HEK293 (cell line): ENCODE measurements at regions not wholly inside any gene's neighbourhood (a gene's known extent, or its start where the extent isn't known, plus 50 kb on each side); places are given as distances from the start of the nearest gene placed in this dataset.

Experiments
- CTCF ChIA-PET: fragments of 350-600 bp; formaldehyde crosslinking; extraction: SDS; loops from one replicate; lab custom pipeline; 2021; ENCODE audit warnings: antibody characterized with exemption; lab: Yijun Ruan, JAX
- POLR2A ChIA-PET: fragments of 300-600 bp; formaldehyde crosslinking; extraction: SDS; loops from one replicate; lab custom pipeline; 2020; ENCODE audit warnings: antibody characterized with exemption, inconsistent platforms; lab: Yijun Ruan, JAX
- H3K27ac ChIP-seq: fragments of 200-500 bp; sonication (Bioruptor generic); 2 replicates; pipeline ENCODE4 v1.5.1; 2014; ENCODE audit warnings: low read depth, low read length, control low read depth, inconsistent platforms; ENCODE audit errors: extremely low read depth
- H3K36me3 ChIP-seq, 2 experiments: fragments of 200-500 bp in 1 of 2; sonication (Bioruptor generic) in 1 of 2; 1 replicate in 1 of 2; 2 replicates in 1 of 2; pipeline ENCODE4 v1.5.1; 2014 to 2017; ENCODE audit warnings: inconsistent platforms in 2 of 2, low read length in 2 of 2; ENCODE audit not compliant: control insufficient read depth in 2 of 2, insufficient read depth in 1 of 2
- H3K4me1 ChIP-seq: fragments of 200-500 bp; sonication (Bioruptor generic); 2 replicates; pipeline ENCODE4 v1.5.1; 2014; ENCODE audit warnings: mild to moderate bottlenecking, low read length, inconsistent platforms; ENCODE audit not compliant: control insufficient read depth, insufficient read depth
- H3K4me3 ChIP-seq: 2 replicates; pipeline ENCODE4 v1.5.1; 2011; ENCODE audit warnings: low read depth, mild to moderate bottlenecking, control low read depth, low read length, moderate library complexity
- H3K9me3 ChIP-seq: fragments of 200-500 bp; sonication (Bioruptor generic); 2 replicates; pipeline ENCODE4 v1.5.1; 2014; ENCODE audit warnings: low read depth, low read length, inconsistent platforms; ENCODE audit not compliant: control insufficient read depth, insufficient read depth
- GLI2 ChIP-seq: fragments of 450-650 bp; formaldehyde crosslinking; IDR thresholded peaks from 2 replicates; pipeline ENCODE4; 2017; ENCODE audit warnings: missing biosample characterization, missing genetic modification characterization, low read depth, borderline replicate concordance
- MYNN ChIP-seq: fragments of 450-650 bp; formaldehyde crosslinking; IDR thresholded peaks from 2 replicates; pipeline ENCODE4 v1.5.1; 2016; ENCODE audit warnings: missing biosample characterization, missing genetic modification characterization, borderline replicate concordance
- SCRT2 ChIP-seq: fragments of 450-650 bp; formaldehyde crosslinking; IDR thresholded peaks from 2 replicates; pipeline ENCODE4 v1.5.1; 2016; ENCODE audit warnings: missing biosample characterization, missing genetic modification characterization
- TCF7L2 ChIP-seq: IDR thresholded peaks from 2 replicates; pipeline ENCODE4 v1.6.1; 2011; ENCODE audit warnings: low read depth, mild to moderate bottlenecking, inconsistent platforms, low read length, moderate library complexity, borderline replicate concordance
- ZNF146 ChIP-seq: fragments of 450-650 bp; formaldehyde crosslinking; IDR thresholded peaks from 2 replicates; pipeline ENCODE4 v1.5.1; 2016; ENCODE audit warnings: missing biosample characterization, missing genetic modification characterization
- ZNF2 ChIP-seq: fragments of 450-650 bp; formaldehyde crosslinking; IDR thresholded peaks from 2 replicates; pipeline ENCODE4 v1.5.1; 2016; ENCODE audit warnings: missing biosample characterization, missing genetic modification characterization
- ZNF239 ChIP-seq: fragments of 450-650 bp; formaldehyde crosslinking; IDR thresholded peaks from 2 replicates; pipeline ENCODE4 v1.5.1; 2016; ENCODE audit warnings: missing biosample characterization, missing genetic modification characterization
- ZNF302 ChIP-seq: fragments of 450-650 bp; formaldehyde crosslinking; IDR thresholded peaks from 2 replicates; pipeline ENCODE4 v1.5.1; 2016; ENCODE audit warnings: missing biosample characterization, missing genetic modification characterization, low read depth
- ZNF560 ChIP-seq: fragments of 450-650 bp; formaldehyde crosslinking; IDR thresholded peaks from 2 replicates; pipeline ENCODE4 v1.5.1; 2017; ENCODE audit warnings: missing biosample characterization, missing genetic modification characterization, borderline replicate concordance
- ZNF654 ChIP-seq: fragments of 450-650 bp; formaldehyde crosslinking; IDR thresholded peaks from 2 replicates; pipeline ENCODE4 v1.5.1; 2016; ENCODE audit warnings: low read depth, missing biosample characterization, missing genetic modification characterization
- ZNF660 ChIP-seq: fragments of 450-650 bp; IDR thresholded peaks from 2 replicates; pipeline ENCODE4 v1.5.1; 2018; ENCODE audit warnings: missing biosample characterization, mild to moderate bottlenecking, missing genetic modification characterization
- ZNF76 ChIP-seq: fragments of 450-650 bp; formaldehyde crosslinking; IDR thresholded peaks from 2 replicates; pipeline ENCODE4; 2016; ENCODE audit warnings: low read depth, missing biosample characterization, missing genetic modification characterization, borderline replicate concordance
- TF ChIP-seq, protein P1 (sequence below): fragments of 450-650 bp; formaldehyde crosslinking; IDR thresholded peaks from 2 replicates; pipeline ENCODE4; 2016; ENCODE audit warnings: missing biosample characterization, missing genetic modification characterization
- TF ChIP-seq, protein P2 (sequence below): fragments of 450-650 bp; formaldehyde crosslinking; IDR thresholded peaks from 2 replicates; pipeline ENCODE4 v1.5.1; 2016; ENCODE audit warnings: missing biosample characterization, missing genetic modification characterization
- TF ChIP-seq, protein P3 (sequence below): fragments of 450-650 bp; formaldehyde crosslinking; IDR thresholded peaks from 2 replicates; pipeline ENCODE4 v1.5.1; 2016; ENCODE audit warnings: missing biosample characterization, missing genetic modification characterization, borderline replicate concordance
- TF ChIP-seq, protein P4 (sequence below): fragments of 450-650 bp; formaldehyde crosslinking; IDR thresholded peaks from 2 replicates; pipeline ENCODE4 v1.5.1; 2017; ENCODE audit warnings: missing biosample characterization, missing genetic modification characterization
- TF ChIP-seq, protein P5 (sequence below): fragments of 450-650 bp; IDR thresholded peaks from 2 replicates; pipeline ENCODE4 v1.5.1; 2018; ENCODE audit warnings: missing biosample characterization, missing genetic modification characterization
- TF ChIP-seq, protein P6 (sequence below): IDR thresholded peaks from 2 replicates; pipeline ENCODE4 v1.6.1; 2011; ENCODE audit warnings: mild to moderate bottlenecking, low read depth, low read length, borderline replicate concordance

DNA sequence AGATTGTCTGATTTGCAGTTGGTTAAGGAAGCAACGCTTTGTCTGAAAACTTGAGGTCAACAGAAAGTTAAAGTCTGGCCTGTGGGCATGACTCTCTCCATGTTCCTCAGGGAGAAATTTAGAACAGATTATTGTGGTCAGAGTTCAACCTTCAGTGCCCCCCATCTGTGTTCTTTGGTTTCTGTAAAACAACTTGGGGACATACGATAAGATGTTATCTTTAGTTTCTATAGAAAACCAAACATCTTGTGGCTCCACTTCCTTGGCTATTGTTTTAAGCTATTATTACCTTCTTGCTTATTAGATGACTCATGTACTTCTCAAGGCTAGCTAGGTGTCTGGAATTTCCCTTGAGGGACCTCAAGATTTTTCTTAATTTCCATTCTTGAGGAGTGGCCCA lies 507.7 kb downstream of the PDHA2 start (continued):
- TF ChIP-seq GLI2 (no peak), TCF7L2 (no peak), ZNF560 (tag by site-specific recombination) (no peak), MYNN (no peak)
- TF ChIP-seq, protein P1, sequence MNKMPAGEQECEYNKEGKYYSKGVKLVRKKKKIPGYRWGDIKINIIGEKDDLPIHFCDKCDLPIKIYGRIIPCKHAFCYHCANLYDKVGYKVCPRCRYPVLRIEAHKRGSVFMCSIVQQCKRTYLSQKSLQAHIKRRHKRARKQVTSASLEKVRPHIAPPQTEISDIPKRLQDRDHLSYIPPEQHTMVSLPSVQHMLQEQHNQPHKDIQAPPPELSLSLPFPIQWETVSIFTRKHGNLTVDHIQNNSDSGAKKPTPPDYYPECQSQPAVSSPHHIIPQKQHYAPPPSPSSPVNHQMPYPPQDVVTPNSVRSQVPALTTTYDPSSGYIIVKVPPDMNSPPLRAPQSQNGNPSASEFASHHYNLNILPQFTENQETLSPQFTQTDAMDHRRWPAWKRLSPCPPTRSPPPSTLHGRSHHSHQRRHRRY (tag by site-specific recombination) = no peak
- TF ChIP-seq, protein P2, sequence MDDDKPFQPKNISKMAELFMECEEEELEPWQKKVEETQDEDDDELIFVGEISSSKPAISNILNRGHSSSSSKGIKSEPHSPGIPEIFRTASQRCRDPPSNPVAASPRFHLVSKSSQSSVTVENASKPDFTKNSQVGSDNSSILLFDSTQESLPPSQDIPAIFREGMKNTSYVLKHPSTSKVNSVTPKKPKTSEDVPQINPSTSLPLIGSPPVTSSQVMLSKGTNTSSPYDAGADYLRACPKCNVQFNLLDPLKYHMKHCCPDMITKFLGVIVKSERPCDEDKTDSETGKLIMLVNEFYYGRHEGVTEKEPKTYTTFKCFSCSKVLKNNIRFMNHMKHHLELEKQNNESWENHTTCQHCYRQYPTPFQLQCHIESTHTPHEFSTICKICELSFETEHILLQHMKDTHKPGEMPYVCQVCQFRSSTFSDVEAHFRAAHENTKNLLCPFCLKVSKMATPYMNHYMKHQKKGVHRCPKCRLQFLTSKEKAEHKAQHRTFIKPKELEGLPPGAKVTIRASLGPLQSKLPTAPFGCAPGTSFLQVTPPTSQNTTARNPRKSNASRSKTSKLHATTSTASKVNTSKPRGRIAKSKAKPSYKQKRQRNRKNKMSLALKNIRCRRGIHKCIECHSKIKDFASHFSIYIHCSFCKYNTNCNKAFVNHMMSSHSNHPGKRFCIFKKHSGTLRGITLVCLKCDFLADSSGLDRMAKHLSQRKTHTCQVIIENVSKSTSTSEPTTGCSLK (tag by site-specific recombination) = no peak
- TF ChIP-seq, protein P3, sequence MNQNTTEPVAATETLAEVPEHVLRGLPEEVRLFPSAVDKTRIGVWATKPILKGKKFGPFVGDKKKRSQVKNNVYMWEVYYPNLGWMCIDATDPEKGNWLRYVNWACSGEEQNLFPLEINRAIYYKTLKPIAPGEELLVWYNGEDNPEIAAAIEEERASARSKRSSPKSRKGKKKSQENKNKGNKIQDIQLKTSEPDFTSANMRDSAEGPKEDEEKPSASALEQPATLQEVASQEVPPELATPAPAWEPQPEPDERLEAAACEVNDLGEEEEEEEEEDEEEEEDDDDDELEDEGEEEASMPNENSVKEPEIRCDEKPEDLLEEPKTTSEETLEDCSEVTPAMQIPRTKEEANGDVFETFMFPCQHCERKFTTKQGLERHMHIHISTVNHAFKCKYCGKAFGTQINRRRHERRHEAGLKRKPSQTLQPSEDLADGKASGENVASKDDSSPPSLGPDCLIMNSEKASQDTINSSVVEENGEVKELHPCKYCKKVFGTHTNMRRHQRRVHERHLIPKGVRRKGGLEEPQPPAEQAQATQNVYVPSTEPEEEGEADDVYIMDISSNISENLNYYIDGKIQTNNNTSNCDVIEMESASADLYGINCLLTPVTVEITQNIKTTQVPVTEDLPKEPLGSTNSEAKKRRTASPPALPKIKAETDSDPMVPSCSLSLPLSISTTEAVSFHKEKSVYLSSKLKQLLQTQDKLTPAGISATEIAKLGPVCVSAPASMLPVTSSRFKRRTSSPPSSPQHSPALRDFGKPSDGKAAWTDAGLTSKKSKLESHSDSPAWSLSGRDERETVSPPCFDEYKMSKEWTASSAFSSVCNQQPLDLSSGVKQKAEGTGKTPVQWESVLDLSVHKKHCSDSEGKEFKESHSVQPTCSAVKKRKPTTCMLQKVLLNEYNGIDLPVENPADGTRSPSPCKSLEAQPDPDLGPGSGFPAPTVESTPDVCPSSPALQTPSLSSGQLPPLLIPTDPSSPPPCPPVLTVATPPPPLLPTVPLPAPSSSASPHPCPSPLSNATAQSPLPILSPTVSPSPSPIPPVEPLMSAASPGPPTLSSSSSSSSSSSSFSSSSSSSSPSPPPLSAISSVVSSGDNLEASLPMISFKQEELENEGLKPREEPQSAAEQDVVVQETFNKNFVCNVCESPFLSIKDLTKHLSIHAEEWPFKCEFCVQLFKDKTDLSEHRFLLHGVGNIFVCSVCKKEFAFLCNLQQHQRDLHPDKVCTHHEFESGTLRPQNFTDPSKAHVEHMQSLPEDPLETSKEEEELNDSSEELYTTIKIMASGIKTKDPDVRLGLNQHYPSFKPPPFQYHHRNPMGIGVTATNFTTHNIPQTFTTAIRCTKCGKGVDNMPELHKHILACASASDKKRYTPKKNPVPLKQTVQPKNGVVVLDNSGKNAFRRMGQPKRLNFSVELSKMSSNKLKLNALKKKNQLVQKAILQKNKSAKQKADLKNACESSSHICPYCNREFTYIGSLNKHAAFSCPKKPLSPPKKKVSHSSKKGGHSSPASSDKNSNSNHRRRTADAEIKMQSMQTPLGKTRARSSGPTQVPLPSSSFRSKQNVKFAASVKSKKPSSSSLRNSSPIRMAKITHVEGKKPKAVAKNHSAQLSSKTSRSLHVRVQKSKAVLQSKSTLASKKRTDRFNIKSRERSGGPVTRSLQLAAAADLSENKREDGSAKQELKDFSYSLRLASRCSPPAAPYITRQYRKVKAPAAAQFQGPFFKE (tag by site-specific recombination) = no peak
- TF ChIP-seq, protein P4, sequence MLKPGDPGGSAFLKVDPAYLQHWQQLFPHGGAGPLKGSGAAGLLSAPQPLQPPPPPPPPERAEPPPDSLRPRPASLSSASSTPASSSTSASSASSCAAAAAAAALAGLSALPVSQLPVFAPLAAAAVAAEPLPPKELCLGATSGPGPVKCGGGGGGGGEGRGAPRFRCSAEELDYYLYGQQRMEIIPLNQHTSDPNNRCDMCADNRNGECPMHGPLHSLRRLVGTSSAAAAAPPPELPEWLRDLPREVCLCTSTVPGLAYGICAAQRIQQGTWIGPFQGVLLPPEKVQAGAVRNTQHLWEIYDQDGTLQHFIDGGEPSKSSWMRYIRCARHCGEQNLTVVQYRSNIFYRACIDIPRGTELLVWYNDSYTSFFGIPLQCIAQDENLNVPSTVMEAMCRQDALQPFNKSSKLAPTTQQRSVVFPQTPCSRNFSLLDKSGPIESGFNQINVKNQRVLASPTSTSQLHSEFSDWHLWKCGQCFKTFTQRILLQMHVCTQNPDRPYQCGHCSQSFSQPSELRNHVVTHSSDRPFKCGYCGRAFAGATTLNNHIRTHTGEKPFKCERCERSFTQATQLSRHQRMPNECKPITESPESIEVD (tag by site-specific recombination) = no peak

DNA sequence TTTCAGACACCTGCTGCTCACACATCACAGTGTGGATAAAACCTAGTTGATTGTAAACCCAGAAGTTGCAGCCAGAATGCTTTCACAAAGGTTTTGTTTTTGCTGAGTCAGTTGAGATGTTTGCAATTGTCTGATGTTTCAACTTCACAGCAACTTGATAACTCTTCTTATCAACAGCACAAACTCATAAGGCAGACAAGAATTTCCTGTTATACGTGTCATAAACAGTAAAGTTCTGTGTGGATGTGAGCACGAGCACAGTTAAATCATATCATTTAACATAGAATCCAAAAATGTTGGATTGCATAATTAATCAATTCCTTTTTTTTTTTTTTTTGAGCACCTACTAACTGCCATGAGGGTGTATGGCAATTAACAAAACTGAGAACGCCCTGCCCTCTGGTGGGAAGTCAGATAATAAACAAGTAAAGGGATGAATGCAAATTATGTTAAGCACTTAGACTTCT lies 512.2 kb downstream of the PDHA2 start:
- Histone ChIP-seq H3K36me3 (no peaks in the 10 kb centered on the region), H3K9me3 (no peaks in the 10 kb centered on the region), H3K4me3 (no peak overlapping the region), H3K4me1 (no peaks in the 10 kb centered on the region), H3K27ac (no peak overlapping the region)
- ChIA-PET CTCF (interaction anchor here (0.6 to 1.6 kb wide), 6 partner anchors 14 to 658 kb away, joined by 3 to 7 read pairs (median 4); no protein-coding TSS in a partner anchor), POLR2A (no interaction called here)
- 0 out of 2 replicates have a peak, but pooled peaks have one; percentile 10 for TF ChIP-seq ZNF654 (tag by site-specific recombination)
- no peak for TF ChIP-seq ZNF146 (tag by site-specific recombination)

DNA sequence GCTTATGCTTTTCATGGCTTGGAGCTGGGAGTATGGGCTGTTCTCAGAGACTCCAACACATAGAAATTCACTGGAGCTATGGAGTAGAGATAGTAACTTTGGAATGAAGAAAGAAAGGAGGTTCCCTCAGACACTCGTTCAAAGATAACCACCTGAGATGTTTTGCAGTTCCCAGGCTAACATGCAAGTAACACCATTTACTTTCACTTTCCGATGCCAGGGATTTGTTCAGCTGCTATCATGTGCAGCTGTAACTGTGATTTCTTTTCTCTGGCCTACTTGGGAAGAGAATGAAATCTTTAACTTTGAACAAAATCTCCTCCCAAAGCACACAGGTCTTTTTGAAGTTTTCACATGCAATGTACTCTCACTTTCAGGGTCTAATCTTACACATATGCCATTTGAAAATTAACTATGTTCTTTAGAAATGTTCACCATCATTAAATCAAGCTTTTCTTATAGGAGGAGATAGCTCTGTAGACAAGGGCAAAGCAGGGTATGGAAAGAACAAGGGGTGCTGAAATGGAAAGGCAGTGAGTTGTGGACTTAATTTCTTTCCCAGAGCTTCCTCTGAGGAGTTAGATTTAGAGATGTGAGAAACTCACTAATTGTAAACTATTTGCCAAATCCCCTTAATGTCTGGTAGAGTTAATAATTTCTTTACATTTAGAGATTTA lies 514.3 kb downstream of the PDHA2 start:
- Histone ChIP-seq H3K9me3 (no peaks in the 10 kb centered on the region), H3K36me3 (no peaks in the 10 kb centered on the region), H3K4me3 (no peak overlapping the region), H3K4me1 (no peaks in the 10 kb centered on the region), H3K27ac (no peak overlapping the region)
- ChIA-PET POLR2A (no interaction called here), CTCF (interaction anchor here (0.7 kb wide), 2 partner anchors 844 to 1634 kb away, joined by 3 read pairs; no protein-coding TSS in a partner anchor)
- TF ChIP-seq ZNF660 (no peak), ZNF302 (tag by site-specific recombination) (no peak), GLI2 (no peak), ZNF2 (no peak), ZNF76 (tag by site-specific recombination) (no peak), ZNF239 (tag by site-specific recombination) (no peak), SCRT2 (tag by site-specific recombination) (no peak)
- TF ChIP-seq, protein P5, sequence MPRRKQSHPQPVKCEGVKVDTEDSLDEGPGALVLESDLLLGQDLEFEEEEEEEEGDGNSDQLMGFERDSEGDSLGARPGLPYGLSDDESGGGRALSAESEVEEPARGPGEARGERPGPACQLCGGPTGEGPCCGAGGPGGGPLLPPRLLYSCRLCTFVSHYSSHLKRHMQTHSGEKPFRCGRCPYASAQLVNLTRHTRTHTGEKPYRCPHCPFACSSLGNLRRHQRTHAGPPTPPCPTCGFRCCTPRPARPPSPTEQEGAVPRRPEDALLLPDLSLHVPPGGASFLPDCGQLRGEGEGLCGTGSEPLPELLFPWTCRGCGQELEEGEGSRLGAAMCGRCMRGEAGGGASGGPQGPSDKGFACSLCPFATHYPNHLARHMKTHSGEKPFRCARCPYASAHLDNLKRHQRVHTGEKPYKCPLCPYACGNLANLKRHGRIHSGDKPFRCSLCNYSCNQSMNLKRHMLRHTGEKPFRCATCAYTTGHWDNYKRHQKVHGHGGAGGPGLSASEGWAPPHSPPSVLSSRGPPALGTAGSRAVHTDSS (tag by site-specific recombination) = no peak
- TF ChIP-seq, protein P6, sequence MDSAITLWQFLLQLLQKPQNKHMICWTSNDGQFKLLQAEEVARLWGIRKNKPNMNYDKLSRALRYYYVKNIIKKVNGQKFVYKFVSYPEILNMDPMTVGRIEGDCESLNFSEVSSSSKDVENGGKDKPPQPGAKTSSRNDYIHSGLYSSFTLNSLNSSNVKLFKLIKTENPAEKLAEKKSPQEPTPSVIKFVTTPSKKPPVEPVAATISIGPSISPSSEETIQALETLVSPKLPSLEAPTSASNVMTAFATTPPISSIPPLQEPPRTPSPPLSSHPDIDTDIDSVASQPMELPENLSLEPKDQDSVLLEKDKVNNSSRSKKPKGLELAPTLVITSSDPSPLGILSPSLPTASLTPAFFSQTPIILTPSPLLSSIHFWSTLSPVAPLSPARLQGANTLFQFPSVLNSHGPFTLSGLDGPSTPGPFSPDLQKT = no peak
